Keratinocyte (primary cell): ENCODE measurements at regions not wholly inside any gene's neighbourhood (a gene's known extent, or its start where the extent isn't known, plus 50 kb on each side); places are given as distances from the start of the nearest gene placed in this dataset.
"Not testable (repeated sequence)": the region's sequence is repeated elsewhere in the genome, so short reads cannot be mapped to it uniquely, and the experiment has no call there.

Experiments
- EZH2 ChIP-seq: IDR thresholded peaks from one replicate; pipeline ENCODE4 v1.6.1; 2012; ENCODE audit warnings: inconsistent platforms, mild to moderate bottlenecking, low read length, moderate library complexity
- TF ChIP-seq, protein P1 (sequence below), 3 experiments: IDR thresholded peaks in 1 of 3; conservative IDR thresholded peaks in 1 of 3; optimal IDR thresholded peaks in 1 of 3; 2 replicates in 2 of 3; 3 replicates in 1 of 3; pipeline versions ENCODE3 to v1.5.1; 2011; ENCODE audit warnings: low read length in 3 of 3, mild to moderate bottlenecking in 3 of 3, moderate library complexity in 2 of 3, control low read depth in 1 of 3, inconsistent platforms in 1 of 3; ENCODE audit not compliant: insufficient read depth in 2 of 3; ENCODE audit errors: extremely low read depth in 1 of 3

DNA sequence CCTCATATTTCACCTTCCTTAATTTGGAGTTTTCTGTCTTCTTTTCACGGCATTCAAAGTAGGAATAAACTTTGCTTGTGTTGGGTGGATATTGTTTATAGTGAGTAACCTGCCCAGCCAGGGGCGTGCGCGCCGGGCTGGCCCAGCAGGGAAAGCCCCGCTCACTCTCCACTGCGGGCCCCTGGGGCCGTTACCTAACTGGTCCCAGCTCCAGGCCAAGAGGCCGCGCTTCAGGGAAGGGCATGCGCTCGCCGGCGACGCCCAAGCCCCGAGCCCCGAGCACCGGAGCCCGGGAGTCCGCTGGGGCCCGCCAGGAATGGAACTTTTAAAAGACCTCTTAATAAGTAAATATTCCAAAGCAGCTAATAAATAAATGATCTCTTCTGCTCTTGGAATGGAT, 601.3 kb upstream of the ANKRD30A start:
- TF ChIP-seq, protein P1, sequence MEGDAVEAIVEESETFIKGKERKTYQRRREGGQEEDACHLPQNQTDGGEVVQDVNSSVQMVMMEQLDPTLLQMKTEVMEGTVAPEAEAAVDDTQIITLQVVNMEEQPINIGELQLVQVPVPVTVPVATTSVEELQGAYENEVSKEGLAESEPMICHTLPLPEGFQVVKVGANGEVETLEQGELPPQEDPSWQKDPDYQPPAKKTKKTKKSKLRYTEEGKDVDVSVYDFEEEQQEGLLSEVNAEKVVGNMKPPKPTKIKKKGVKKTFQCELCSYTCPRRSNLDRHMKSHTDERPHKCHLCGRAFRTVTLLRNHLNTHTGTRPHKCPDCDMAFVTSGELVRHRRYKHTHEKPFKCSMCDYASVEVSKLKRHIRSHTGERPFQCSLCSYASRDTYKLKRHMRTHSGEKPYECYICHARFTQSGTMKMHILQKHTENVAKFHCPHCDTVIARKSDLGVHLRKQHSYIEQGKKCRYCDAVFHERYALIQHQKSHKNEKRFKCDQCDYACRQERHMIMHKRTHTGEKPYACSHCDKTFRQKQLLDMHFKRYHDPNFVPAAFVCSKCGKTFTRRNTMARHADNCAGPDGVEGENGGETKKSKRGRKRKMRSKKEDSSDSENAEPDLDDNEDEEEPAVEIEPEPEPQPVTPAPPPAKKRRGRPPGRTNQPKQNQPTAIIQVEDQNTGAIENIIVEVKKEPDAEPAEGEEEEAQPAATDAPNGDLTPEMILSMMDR (optimal IDR thresholded peaks at IDR 0.05 in 1 of 3, IDR thresholded peaks at IDR 0.05 in 1 of 3, conservative IDR thresholded peaks at IDR 0.05 in 1 of 3; ENCODE audit: extremely low read depth in 1 of 3, insufficient read depth in 2 of 3, low read length in 3 of 3) = not testable (repeated sequence)
- TF ChIP-seq EZH2 = not testable (repeated sequence)
